HG03439 (cell line): ENCODE measurements at regions not wholly inside any gene's neighbourhood (a gene's known extent, or its start where the extent isn't known, plus 50 kb on each side); places are given as distances from the start of the nearest gene placed in this dataset.

Experiments
- ATAC-seq: cut with Tn5 transposase; IDR thresholded peaks from one replicate; pipeline ENCODE4 v1.9.1; 2021; ENCODE audit warnings: mild to moderate bottlenecking, moderate library complexity; ENCODE audit not compliant: unreplicated experiment

GRCh38 chr20:50387218-50387995 is 122.8 kb upstream of the PTPN1 start:
- ATAC-seq, result no peak

- ATAC-seq, result no peak
Observed at GRCh38 chr20:50387996-50388332, 122.2 kb upstream of the PTPN1 start.

- no peak for ATAC-seq
Observed at GRCh38 chr20:50388733-50389437, 121.3 kb upstream of the PTPN1 start.

GRCh38 chr20:50389438-50389807 is 120.8 kb upstream of the PTPN1 start:
- ATAC-seq, result no peak

GRCh38 chr20:50389808-50390684 is 120.1 kb upstream of the PTPN1 start:
- ATAC-seq, result no peak

- ATAC-seq, result no peak
Observed at GRCh38 chr20:50390685-50391443, 119.3 kb upstream of the PTPN1 start.

GRCh38 chr20:50391444-50392137 is 118.6 kb upstream of the PTPN1 start:
- no peak for ATAC-seq

GRCh38 chr20:50392138-50392866 is 117.9 kb upstream of the PTPN1 start:
- ATAC-seq, result no peak

- ATAC-seq, result no peak
Observed at GRCh38 chr20:50393242-50393641, 116.9 kb upstream of the PTPN1 start.

- no peak for ATAC-seq
Observed at GRCh38 chr20:50393990-50394561, 116.1 kb upstream of the PTPN1 start.

- ATAC-seq, result no peak
Observed at GRCh38 chr20:50394569-50394968, 115.6 kb upstream of the PTPN1 start.

- no peak for ATAC-seq
Observed at GRCh38 chr20:50395251-50395729, 114.9 kb upstream of the PTPN1 start.

- no peak for ATAC-seq
Observed at GRCh38 chr20:50395914-50396488, 114.2 kb upstream of the PTPN1 start.

GRCh38 chr20:50396623-50397022 is 113.6 kb upstream of the PTPN1 start:
- ATAC-seq, result no peak

GRCh38 chr20:50397058-50397457 is 113.1 kb upstream of the PTPN1 start:
- no peak for ATAC-seq

GRCh38 chr20:50398064-50398463 is 112.1 kb upstream of the PTPN1 start:
- no peak for ATAC-seq

GRCh38 chr20:50398471-50398820 is 111.7 kb upstream of the PTPN1 start:
- ATAC-seq, result no peak

GRCh38 chr20:50398821-50399554 is 111.2 kb upstream of the PTPN1 start:
- ATAC-seq, result no peak
